Fibroblast of lung (primary cell): ENCODE measurements at regions not wholly inside any gene's neighbourhood (a gene's known extent, or its start where the extent isn't known, plus 50 kb on each side); places are given as distances from the start of the nearest gene placed in this dataset.

Source experiments
- DNase-seq, 2 donors: peaks; one replicate each; pipeline versions ENCODE4 v3.0.0 to v3.0.0-alpha.2; 2010; ENCODE audit warnings: low read depth in 2 of 2
- H2AFZ ChIP-seq: 2 replicates; pipeline ENCODE4 v1.5.1; 2012; ENCODE audit warnings: low read length, control low read depth, inconsistent platforms
- H3K27ac ChIP-seq: 2 replicates; pipeline ENCODE4 v1.5.1; 2011; ENCODE audit warnings: low read length, control low read depth; ENCODE audit not compliant: insufficient read depth
- H3K27me3 ChIP-seq: 2 replicates; pipeline ENCODE4 v1.5.1; 2011; ENCODE audit warnings: mild to moderate bottlenecking, low read length; ENCODE audit not compliant: control insufficient read depth, insufficient read depth
- H3K36me3 ChIP-seq: 2 replicates; pipeline ENCODE4 v1.5.1; 2011; ENCODE audit warnings: low read length; ENCODE audit not compliant: control insufficient read depth, insufficient read depth
- H3K4me1 ChIP-seq: 2 replicates; pipeline ENCODE4 v1.5.1; 2011; ENCODE audit warnings: low read length; ENCODE audit not compliant: control insufficient read depth, insufficient read depth; ENCODE audit errors: extremely low read depth
- H3K4me2 ChIP-seq: 2 replicates; pipeline ENCODE4 v1.5.1; 2011; ENCODE audit warnings: low read length, control low read depth; ENCODE audit not compliant: insufficient read depth; ENCODE audit errors: extremely low read depth
- H3K4me3 ChIP-seq, 4 experiments: fragments of 200-600 bp in 1 of 4; sonication (generic) in 1 of 4; replicated peaks in 1 of 4; 2 replicates each; pipeline ENCODE4 v1.5.1; 2011 to 2016; ENCODE audit warnings: low read length in 4 of 4, low read depth in 3 of 4, mild to moderate bottlenecking in 3 of 4, control low read depth in 2 of 4, inconsistent platforms in 1 of 4, mixed read lengths in 1 of 4; ENCODE audit not compliant: insufficient read depth in 1 of 4; ENCODE audit errors: control extremely low read depth in 1 of 4
- H3K79me2 ChIP-seq: 2 replicates; pipeline ENCODE4 v1.5.1; 2012; ENCODE audit warnings: mild to moderate bottlenecking, low read length, inconsistent platforms; ENCODE audit not compliant: control insufficient read depth, insufficient read depth
- H3K9ac ChIP-seq: 2 replicates; pipeline ENCODE4 v1.5.1; 2011; ENCODE audit warnings: mild to moderate bottlenecking, low read length, control low read depth; ENCODE audit not compliant: insufficient read depth
- H3K9me3 ChIP-seq: 2 replicates; pipeline ENCODE4 v1.5.1; 2012; ENCODE audit warnings: low read depth, low read length; ENCODE audit not compliant: control insufficient read depth, insufficient read depth
- H4K20me1 ChIP-seq: 2 replicates; pipeline ENCODE4 v1.5.1; 2011; ENCODE audit warnings: low read length; ENCODE audit not compliant: control insufficient read depth, insufficient read depth; ENCODE audit errors: extremely low read depth
- EZH2 ChIP-seq: IDR thresholded peaks from 2 replicates; pipeline ENCODE4 v1.5.1; 2012; ENCODE audit warnings: low read length, control low read depth, mild to moderate bottlenecking; ENCODE audit errors: missing control alignments
- TF ChIP-seq, protein P1 (sequence below), 2 donors: IDR thresholded peaks in 1 of 2; conservative IDR thresholded peaks in 1 of 2; 1 replicate in 1 of 2; 2 replicates in 1 of 2; pipeline ENCODE4 v1.5.1; 2011 to 2012; ENCODE audit warnings: low read length in 2 of 2, control low read depth in 1 of 2, inconsistent platforms in 1 of 2, low read depth in 1 of 2, mild to moderate bottlenecking in 1 of 2

DNA sequence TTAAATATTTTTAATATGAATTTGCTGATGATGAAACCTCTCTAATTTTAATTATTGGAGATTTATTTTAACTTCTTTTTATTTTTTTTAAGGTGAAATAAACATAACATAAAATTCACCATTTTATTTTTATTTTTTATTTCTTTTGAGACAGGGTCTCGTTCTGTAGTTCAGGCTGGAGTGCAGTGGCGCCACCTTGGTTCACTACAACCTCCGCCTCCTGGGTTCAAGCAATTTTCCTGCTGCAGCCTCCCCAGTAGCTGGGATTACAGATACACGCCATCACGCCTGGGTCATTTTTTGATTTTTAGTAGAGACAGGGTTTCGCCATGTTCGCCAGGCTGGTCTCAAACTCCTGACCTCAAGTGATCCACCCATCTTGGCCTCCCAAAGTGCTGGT lies 402.9 kb downstream of the PRR16 start:
- H3K36me3 ChIP-seq = no peaks in the 10 kb centered on the region
- no peaks in the 10 kb centered on the region for H3K9me3 ChIP-seq
- H3K79me2 ChIP-seq = no peaks in the 10 kb centered on the region
- no peak overlapping the region for H3K9ac ChIP-seq
- TF ChIP-seq EZH2 = no peak
- TF ChIP-seq, protein P1, sequence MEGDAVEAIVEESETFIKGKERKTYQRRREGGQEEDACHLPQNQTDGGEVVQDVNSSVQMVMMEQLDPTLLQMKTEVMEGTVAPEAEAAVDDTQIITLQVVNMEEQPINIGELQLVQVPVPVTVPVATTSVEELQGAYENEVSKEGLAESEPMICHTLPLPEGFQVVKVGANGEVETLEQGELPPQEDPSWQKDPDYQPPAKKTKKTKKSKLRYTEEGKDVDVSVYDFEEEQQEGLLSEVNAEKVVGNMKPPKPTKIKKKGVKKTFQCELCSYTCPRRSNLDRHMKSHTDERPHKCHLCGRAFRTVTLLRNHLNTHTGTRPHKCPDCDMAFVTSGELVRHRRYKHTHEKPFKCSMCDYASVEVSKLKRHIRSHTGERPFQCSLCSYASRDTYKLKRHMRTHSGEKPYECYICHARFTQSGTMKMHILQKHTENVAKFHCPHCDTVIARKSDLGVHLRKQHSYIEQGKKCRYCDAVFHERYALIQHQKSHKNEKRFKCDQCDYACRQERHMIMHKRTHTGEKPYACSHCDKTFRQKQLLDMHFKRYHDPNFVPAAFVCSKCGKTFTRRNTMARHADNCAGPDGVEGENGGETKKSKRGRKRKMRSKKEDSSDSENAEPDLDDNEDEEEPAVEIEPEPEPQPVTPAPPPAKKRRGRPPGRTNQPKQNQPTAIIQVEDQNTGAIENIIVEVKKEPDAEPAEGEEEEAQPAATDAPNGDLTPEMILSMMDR (conservative IDR thresholded peaks at IDR 0.05 in 1 of 2, IDR thresholded peaks at IDR 0.05 in 1 of 2; ENCODE audit: low read depth in 1 of 2, low read length in 2 of 2) = no peak
- H3K4me3 ChIP-seq = no peak overlapping the region
- H4K20me1 ChIP-seq = no peaks in the 10 kb centered on the region
- no peaks in the 10 kb centered on the region for H3K4me1 ChIP-seq
- H3K27ac ChIP-seq = no peak overlapping the region
- no peak overlapping the region for H3K4me2 ChIP-seq
- no peak for DNase-seq
- no peak overlapping the region for H2AFZ ChIP-seq
- no peaks in the 10 kb centered on the region for H3K27me3 ChIP-seq

DNA sequence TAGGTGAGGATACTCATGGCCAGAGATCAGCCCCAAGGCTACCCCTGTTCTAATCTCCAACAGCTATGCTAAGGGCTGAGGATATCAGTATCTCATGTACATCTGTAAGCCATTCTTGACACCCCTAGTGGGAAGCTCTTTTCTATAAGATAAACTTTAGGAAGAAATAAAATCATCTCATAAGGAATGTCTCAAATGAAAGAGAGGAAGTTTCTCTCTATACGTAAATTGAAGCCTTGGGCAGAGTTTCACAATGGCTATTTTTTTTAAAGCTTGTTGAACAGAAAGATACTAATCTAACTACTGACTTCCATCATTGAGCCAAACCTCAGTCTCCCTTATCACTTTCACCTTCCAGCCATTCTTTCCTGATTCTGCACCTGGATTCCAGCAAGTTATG lies 405.7 kb downstream of the PRR16 start:
- TF ChIP-seq, protein P1 (conservative IDR thresholded peaks at IDR 0.05 in 1 of 2, IDR thresholded peaks at IDR 0.05 in 1 of 2; ENCODE audit: low read depth in 1 of 2, low read length in 2 of 2) = no peak
- no peak overlapping the region for H3K9ac ChIP-seq

GRCh38 chr5:120872297-120872696 lies 408.2 kb downstream of the PRR16 start:
- no peak overlapping the region for H3K9ac ChIP-seq
- no peak overlapping the region for H3K27ac ChIP-seq
- H3K4me2 ChIP-seq = no peak overlapping the region
- no peak overlapping the region for H3K4me3 ChIP-seq
- H3K79me2 ChIP-seq = no peaks in the 10 kb centered on the region
- no peaks in the 10 kb centered on the region for H3K4me1 ChIP-seq
- TF ChIP-seq EZH2 = no peak
- TF ChIP-seq, protein P1 (conservative IDR thresholded peaks at IDR 0.05 in 1 of 2, IDR thresholded peaks at IDR 0.05 in 1 of 2; ENCODE audit: low read depth in 1 of 2, low read length in 2 of 2) = no peak
- H3K9me3 ChIP-seq = no peaks in the 10 kb centered on the region
- peak in 1 of 2 donors; percentile 73 for DNase-seq
- H2AFZ ChIP-seq = no peak overlapping the region
- no peaks in the 10 kb centered on the region for H3K27me3 ChIP-seq
- no peaks in the 10 kb centered on the region for H3K36me3 ChIP-seq
- no peaks in the 10 kb centered on the region for H4K20me1 ChIP-seq

More for the DNA sequence above, 405.7 kb downstream of the PRR16 start:
- DNase-seq = no peak
- Histone ChIP-seq H3K4me2 (no peak overlapping the region), H3K4me1 (no peaks in the 10 kb centered on the region), H3K79me2 (no peaks in the 10 kb centered on the region), H3K27me3 (no peaks in the 10 kb centered on the region), H3K27ac (no peak overlapping the region), H2AFZ (no peak overlapping the region), H3K36me3 (no peaks in the 10 kb centered on the region), H3K4me3 (no peak overlapping the region), H3K9me3 (no peaks in the 10 kb centered on the region), H4K20me1 (no peaks in the 10 kb centered on the region)
